MCF 10A (cell line): ENCODE measurements at regions not wholly inside any gene's neighbourhood (a gene's known extent, or its start where the extent isn't known, plus 50 kb on each side); places are given as distances from the start of the nearest gene placed in this dataset.

Experiments
- BruUV-seq: library from RNA; stranded (reverse); fragments of 400-500 nt; replicated peaks from 2 replicates; lab custom pipeline; 2021; lab: Mats Ljungman, UMichigan
- CTCF ChIA-PET: fragments of 300-600 bp; sonication (Branson Sonifier 250); formaldehyde crosslinking; extraction: SDS; loops from one replicate; lab custom pipeline; 2021; ENCODE audit warnings: antibody characterized with exemption, inconsistent platforms; lab: Yijun Ruan, JAX
- POLR2A ChIA-PET: fragments of 300-600, 350-650 bp; sonication (Branson Sonifier 250); formaldehyde crosslinking; extraction: SDS; loops from one replicate; lab custom pipeline; 2020; ENCODE audit warnings: antibody characterized with exemption, inconsistent platforms; lab: Yijun Ruan, JAX
- DNase-seq: peaks from one replicate; pipeline ENCODE4 v3.0.0-alpha.2; 2018; ENCODE audit not compliant: unreplicated experiment
- H3K27ac Mint-ChIP-seq: one replicate; pipeline ENCODE4 v1.8.0; 2022; ENCODE audit warnings: mild to moderate bottlenecking, low read depth, mixed read lengths; ENCODE audit not compliant: unreplicated experiment
- H3K27me3 Mint-ChIP-seq: one replicate; pipeline ENCODE4 v1.8.0; 2022; ENCODE audit warnings: mixed read lengths; ENCODE audit not compliant: insufficient read depth, unreplicated experiment
- H3K36me3 Mint-ChIP-seq: one replicate; pipeline ENCODE4 v1.8.0; 2022; ENCODE audit warnings: mild to moderate bottlenecking, moderate library complexity, mixed read lengths; ENCODE audit not compliant: insufficient read depth, unreplicated experiment
- H3K4me1 Mint-ChIP-seq: one replicate; pipeline ENCODE4 v1.8.0; 2022; ENCODE audit warnings: mixed read lengths; ENCODE audit not compliant: insufficient read depth, unreplicated experiment
- H3K4me3 Mint-ChIP-seq: one replicate; pipeline ENCODE4 v1.8.0; 2022; ENCODE audit warnings: mild to moderate bottlenecking, moderate library complexity, mixed read lengths; ENCODE audit not compliant: unreplicated experiment
- H3K9me3 Mint-ChIP-seq: one replicate; pipeline ENCODE4 v1.8.0; 2022; ENCODE audit warnings: mixed read lengths; ENCODE audit not compliant: unreplicated experiment
- intact Hi-C: fragments of 100-400 bp; cut with micrococcal nuclease; formaldehyde crosslinking; loops from 2 replicates; pipeline ENCODE4 v1.14.1; 2022
- TF ChIP-seq, protein P1 (sequence below): fragments of 200-600 bp; IDR thresholded peaks from one replicate; pipeline ENCODE4 v1.8.0; 2022; ENCODE audit warnings: antibody characterized with exemption, mild to moderate bottlenecking; ENCODE audit not compliant: unreplicated experiment

DNA sequence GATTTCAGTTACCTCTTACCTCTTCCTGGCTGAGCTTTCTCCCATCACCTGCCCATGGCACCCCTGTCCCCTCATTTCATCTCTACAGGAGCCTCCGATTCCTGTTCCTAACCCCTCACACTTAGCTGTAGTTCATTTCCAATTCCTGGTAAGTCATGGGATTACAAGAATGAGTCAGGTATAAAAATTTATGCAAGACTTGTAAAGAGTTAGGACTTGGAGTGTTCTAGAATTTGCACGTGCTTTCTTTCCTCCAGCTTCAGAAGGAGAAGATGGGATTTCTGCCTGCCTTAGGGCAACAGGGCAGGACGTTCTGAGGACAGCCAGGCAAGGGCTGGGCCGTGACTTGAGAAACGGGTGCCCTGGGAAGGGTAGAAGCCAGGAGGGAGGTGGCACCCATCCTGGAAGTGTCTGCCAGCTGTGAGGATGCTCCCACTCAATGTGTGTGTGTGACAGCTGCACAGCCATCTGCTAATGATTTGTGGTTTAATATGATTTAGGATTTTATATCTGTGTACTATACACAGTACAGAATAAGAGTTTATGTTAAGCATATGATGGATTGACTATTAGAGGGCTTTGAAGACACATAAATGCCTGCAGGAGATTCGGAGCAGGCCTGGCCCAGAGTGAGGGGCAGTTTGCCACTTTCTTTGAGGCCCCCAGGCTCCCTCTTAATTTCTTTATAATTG lies 81.5 kb upstream of the VIPR2 start:
- TF ChIP-seq, protein P1, sequence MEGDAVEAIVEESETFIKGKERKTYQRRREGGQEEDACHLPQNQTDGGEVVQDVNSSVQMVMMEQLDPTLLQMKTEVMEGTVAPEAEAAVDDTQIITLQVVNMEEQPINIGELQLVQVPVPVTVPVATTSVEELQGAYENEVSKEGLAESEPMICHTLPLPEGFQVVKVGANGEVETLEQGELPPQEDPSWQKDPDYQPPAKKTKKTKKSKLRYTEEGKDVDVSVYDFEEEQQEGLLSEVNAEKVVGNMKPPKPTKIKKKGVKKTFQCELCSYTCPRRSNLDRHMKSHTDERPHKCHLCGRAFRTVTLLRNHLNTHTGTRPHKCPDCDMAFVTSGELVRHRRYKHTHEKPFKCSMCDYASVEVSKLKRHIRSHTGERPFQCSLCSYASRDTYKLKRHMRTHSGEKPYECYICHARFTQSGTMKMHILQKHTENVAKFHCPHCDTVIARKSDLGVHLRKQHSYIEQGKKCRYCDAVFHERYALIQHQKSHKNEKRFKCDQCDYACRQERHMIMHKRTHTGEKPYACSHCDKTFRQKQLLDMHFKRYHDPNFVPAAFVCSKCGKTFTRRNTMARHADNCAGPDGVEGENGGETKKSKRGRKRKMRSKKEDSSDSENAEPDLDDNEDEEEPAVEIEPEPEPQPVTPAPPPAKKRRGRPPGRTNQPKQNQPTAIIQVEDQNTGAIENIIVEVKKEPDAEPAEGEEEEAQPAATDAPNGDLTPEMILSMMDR: no peak
- H3K36me3 Mint-ChIP-seq: no peaks in the 10 kb centered on the region
- H3K9me3 Mint-ChIP-seq: no peaks in the 10 kb centered on the region
- H3K27me3 Mint-ChIP-seq: peaks cover 37% of the 10 kb centered on the region
- peaks cover 14% of the 10 kb centered on the region for H3K4me1 Mint-ChIP-seq
- ChIA-PET POLR2A (interaction anchor here (0.6 to 1.7 kb wide), 2 partner anchors 8 to 185 kb away, joined by 3 to 5 read pairs; no protein-coding TSS in a partner anchor), CTCF (interaction anchor here (0.9 to 1.1 kb wide), 2 partner anchors 42 to 182 kb away, joined by 3 read pairs; no protein-coding TSS in a partner anchor)
- H3K27ac Mint-ChIP-seq: peak overlapping the region; percentile 60
- H3K4me3 Mint-ChIP-seq: no peak overlapping the region
- DNase-seq: no peak
- no TSS peak for BruUV-seq
- intact Hi-C loops: no loop called here

DNA sequence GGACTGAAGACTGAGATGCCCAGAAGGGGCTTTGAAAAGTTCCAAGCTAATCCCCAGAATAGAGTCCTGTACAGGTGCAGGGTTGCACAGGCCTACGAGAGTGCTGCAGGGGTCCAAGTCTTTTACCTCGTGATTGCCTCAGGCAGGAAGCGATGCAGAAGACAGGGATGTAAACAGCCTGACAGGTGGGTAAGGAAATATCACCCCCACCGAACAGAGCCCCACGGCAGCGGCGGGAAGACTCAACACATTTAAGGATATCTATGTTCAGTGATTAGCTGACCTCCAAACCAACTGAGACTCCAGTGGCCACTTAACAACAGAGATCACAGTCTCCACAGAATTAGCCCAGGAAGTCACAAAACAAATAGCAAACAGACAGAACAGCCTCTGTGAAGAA lies 73.9 kb upstream of the VIPR2 start:
- no peaks in the 10 kb centered on the region for H3K36me3 Mint-ChIP-seq
- intact Hi-C loops: no loop called here
- H3K9me3 Mint-ChIP-seq: no peaks in the 10 kb centered on the region
- peaks cover 26% of the 10 kb centered on the region for H3K4me1 Mint-ChIP-seq
- POLR2A ChIA-PET: interaction anchor here (0.9 to 1.2 kb wide), 5 partner anchors 8 to 99 kb away, joined by 3 to 6 read pairs (median 3); no protein-coding TSS in a partner anchor
- no peak overlapping the region for H3K27ac Mint-ChIP-seq
- peaks cover 10% of the 10 kb centered on the region for H3K27me3 Mint-ChIP-seq
- no peak for DNase-seq
- no TSS peak for BruUV-seq
- CTCF ChIA-PET: interaction anchor here (0.6 to 1.0 kb wide), 2 partner anchors 100 to 450 kb away, joined by 3 to 4 read pairs; no protein-coding TSS in a partner anchor
- H3K4me3 Mint-ChIP-seq: no peak overlapping the region
- TF ChIP-seq, protein P1: no peak

DNA sequence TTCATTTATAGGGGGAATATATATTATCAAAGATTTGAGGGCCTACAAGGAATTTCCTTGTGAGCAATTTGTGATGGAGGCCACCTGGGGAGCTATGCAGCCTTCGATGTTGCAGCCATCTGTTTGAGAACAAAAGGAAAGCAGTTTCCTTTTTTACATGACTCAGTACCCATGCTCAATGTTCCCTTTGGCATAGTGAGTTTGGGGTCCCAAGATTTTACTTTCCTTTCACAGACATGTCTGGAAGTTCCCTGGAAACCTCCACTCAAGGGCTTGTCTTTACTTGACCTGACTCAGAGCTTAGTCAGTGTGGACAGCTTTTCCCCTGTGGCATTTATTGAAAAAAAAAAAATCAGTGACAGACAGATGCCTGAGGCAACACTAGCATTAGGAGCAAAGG lies 73.5 kb upstream of the VIPR2 start:
- POLR2A ChIA-PET: interaction anchor here (0.9 to 1.4 kb wide), 7 partner anchors 8 to 191 kb away, joined by 3 to 6 read pairs (median 3); no protein-coding TSS in a partner anchor
- intact Hi-C loops: no loop called here
- H3K36me3 Mint-ChIP-seq: no peaks in the 10 kb centered on the region
- BruUV-seq: no TSS peak
- peaks cover 26% of the 10 kb centered on the region for H3K4me1 Mint-ChIP-seq
- TF ChIP-seq, protein P1: no peak
- peaks cover 6% of the 10 kb centered on the region for H3K27me3 Mint-ChIP-seq
- H3K27ac Mint-ChIP-seq: peak overlapping the region; percentile 76
- DNase-seq: peak; percentile 37
- no peak overlapping the region for H3K4me3 Mint-ChIP-seq
- CTCF ChIA-PET: interaction anchor here (0.6 to 1.0 kb wide), 3 partner anchors 13 to 450 kb away, joined by 3 to 4 read pairs (median 3); no protein-coding TSS in a partner anchor
- H3K9me3 Mint-ChIP-seq: no peaks in the 10 kb centered on the region

DNA sequence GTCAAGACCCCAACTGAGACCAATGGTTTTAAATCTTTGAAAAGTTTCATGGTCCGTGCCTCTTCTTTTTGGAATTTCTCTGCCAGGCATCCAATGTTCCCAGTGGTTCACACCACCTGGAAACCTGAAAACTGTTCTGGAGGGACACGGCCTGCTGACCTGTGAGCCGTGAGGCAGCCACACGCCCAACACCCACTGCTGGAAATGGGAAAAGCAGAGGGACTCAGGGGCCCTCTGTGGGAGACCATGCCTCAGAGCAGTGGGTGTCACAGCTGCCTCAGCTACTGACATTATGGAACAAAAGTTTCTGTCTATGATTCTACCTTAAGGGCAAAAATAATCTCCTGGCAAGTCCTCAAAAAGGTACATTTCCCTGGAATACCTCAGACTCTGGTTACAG lies 70.4 kb upstream of the VIPR2 start:
- intact Hi-C loops: no loop called here
- Mint-ChIP-seq H3K9me3 (no peaks in the 10 kb centered on the region), H3K27ac (no peak overlapping the region), H3K36me3 (no peaks in the 10 kb centered on the region), H3K27me3 (no peaks in the 10 kb centered on the region), H3K4me1 (peaks cover 26% of the 10 kb centered on the region), H3K4me3 (no peak overlapping the region)
- POLR2A ChIA-PET: no interaction called here
- CTCF ChIA-PET: no interaction called here
- TF ChIP-seq, protein P1: no peak
- no peak for DNase-seq
- no TSS peak for BruUV-seq
